Neural crest cell (in vitro differentiated cells): ENCODE measurements at regions not wholly inside any gene's neighbourhood (a gene's known extent, or its start where the extent isn't known, plus 50 kb on each side); places are given as distances from the start of the nearest gene placed in this dataset.

ENCODE experiments used
- DNase-seq: peaks from one replicate; pipeline ENCODE4 v3.0.0; 2021; ENCODE audit warnings: low read depth, mixed read lengths, low spot score
- H3K27ac Mint-ChIP-seq: one replicate; pipeline ENCODE4 v1.8.0; 2021; ENCODE audit warnings: mild to moderate bottlenecking, mixed read lengths; ENCODE audit not compliant: unreplicated experiment
- H3K27me3 Mint-ChIP-seq: 2 replicates; pipeline ENCODE4 v1.8.0; 2021; ENCODE audit warnings: low read depth, mild to moderate bottlenecking, mixed read lengths
- H3K36me3 Mint-ChIP-seq: 2 replicates; pipeline ENCODE4 v1.8.0; 2021; ENCODE audit warnings: low read depth, mild to moderate bottlenecking, mixed read lengths
- H3K4me1 Mint-ChIP-seq: 2 replicates; pipeline ENCODE4 v1.8.0; 2021; ENCODE audit warnings: mixed read lengths
- H3K4me3 Mint-ChIP-seq: one replicate; pipeline ENCODE4 v1.8.0; 2021; ENCODE audit warnings: mild to moderate bottlenecking, mixed read lengths
- H3K9me3 Mint-ChIP-seq: 2 replicates; pipeline ENCODE4 v1.8.0; 2021; ENCODE audit warnings: mixed read lengths
- CTCF ChIP-seq: fragments of 200-600 bp; sonication (generic); conservative IDR thresholded peaks from 2 replicates; pipeline ENCODE4 v1.5.0; 2021; ENCODE audit warnings: antibody characterized with exemption, mild to moderate bottlenecking

- Mint-ChIP-seq H3K27ac (no peak overlapping the region), H3K4me3 (no peak overlapping the region), H3K27me3 (peaks cover 4% of the 10 kb centered on the region), H3K9me3 (no peaks in the 10 kb centered on the region), H3K4me1 (peaks cover 57% of the 10 kb centered on the region), H3K36me3 (no peaks in the 10 kb centered on the region)
- TF ChIP-seq CTCF = no peak
- DNase-seq = no peak
Observed at GRCh38 chr1:19009126-19009881, 52.8 kb upstream of the IFFO2 start.

- no peak overlapping the region for H3K4me3 Mint-ChIP-seq
- H3K9me3 Mint-ChIP-seq = peaks cover 8% of the 10 kb centered on the region
- TF ChIP-seq CTCF = no peak
- H3K27ac Mint-ChIP-seq = no peak overlapping the region
- peaks cover 6% of the 10 kb centered on the region for H3K36me3 Mint-ChIP-seq
- H3K4me1 Mint-ChIP-seq = peaks cover 42% of the 10 kb centered on the region
- DNase-seq = no peak
- H3K27me3 Mint-ChIP-seq = peaks cover 4% of the 10 kb centered on the region
Observed at GRCh38 chr1:19007491-19008441, 51.3 kb upstream of the IFFO2 start.

- Mint-ChIP-seq H3K4me3 (no peak overlapping the region), H3K27me3 (peaks cover 4% of the 10 kb centered on the region), H3K9me3 (peaks cover 11% of the 10 kb centered on the region), H3K27ac (no peak overlapping the region), H3K36me3 (peaks cover 6% of the 10 kb centered on the region), H3K4me1 (peaks cover 33% of the 10 kb centered on the region)
- no peak for TF ChIP-seq CTCF
- no peak for DNase-seq
Observed at GRCh38 chr1:19006837-19007271, 50.4 kb upstream of the IFFO2 start.
